Right lobe of liver (tissue), 4 donors: ENCODE measurements at regions not wholly inside any gene's neighbourhood (a gene's known extent, or its start where the extent isn't known, plus 50 kb on each side); places are given as distances from the start of the nearest gene placed in this dataset.

Experiments used
- CTCF ChIP-seq, 4 donors: fragments of 200-600 bp in 3 of 4; fragments of 450-650 bp in 1 of 4; IDR thresholded peaks; one replicate each; pipeline versions ENCODE4 v1.5.1 to v1.8.0; 2016 to 2022; ENCODE audit warnings: antibody characterized with exemption in 4 of 4, mild to moderate bottlenecking in 2 of 4
- POLR2A ChIP-seq: fragments of 450-650 bp; IDR thresholded peaks from one replicate; pipeline ENCODE4 v1.6.1; 2017; ENCODE audit warnings: antibody characterized with exemption, mild to moderate bottlenecking
- donor health status: DM: no; HTN: no; CAD: no.
- donor health status: DM: no; HTN: no; CAD: no.
- donor health status: DM: no; HTN: yes; CAD: no.

DNA sequence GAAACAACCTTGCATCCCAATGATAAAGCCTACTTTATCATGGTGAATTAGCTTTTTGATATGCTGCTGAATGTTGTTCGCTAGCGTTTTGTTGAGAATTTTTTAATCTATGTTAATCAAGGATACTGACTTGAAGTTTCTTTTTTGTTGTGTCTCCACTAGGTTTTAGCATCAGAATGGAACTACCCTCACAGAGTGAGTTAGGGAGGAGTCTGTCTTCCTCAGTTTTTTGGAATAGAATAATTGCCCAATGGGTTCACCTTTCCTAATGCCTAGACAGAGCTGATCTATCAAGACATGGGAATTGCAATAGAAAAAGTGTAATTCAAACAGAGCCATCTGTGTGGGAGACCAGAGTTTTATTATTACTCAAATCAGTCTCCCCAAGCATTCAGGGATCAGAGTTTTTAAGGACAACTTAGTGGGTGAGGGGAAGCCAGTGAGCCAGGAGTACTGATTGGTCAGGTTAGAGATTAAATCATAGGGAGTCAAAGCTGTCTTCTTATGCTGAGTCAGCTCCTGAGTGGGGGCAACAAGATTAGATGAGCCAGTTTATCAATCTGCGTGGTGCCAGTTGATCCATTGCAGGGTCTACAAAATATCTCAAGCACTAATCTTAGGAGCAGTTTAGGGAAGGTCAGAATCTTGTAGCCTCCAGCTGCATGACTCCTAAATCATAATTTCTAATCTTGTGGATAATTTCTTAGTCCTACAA lies 237.4 kb upstream of the PPP2R3A start:
- TF ChIP-seq POLR2A = no peak
- no peak for TF ChIP-seq CTCF (IDR thresholded peaks at IDR 0.05)
